Upper lobe of left lung (tissue), 6 donors: ENCODE measurements at regions not wholly inside any gene's neighbourhood (a gene's known extent, or its start where the extent isn't known, plus 50 kb on each side); places are given as distances from the start of the nearest gene placed in this dataset.
A peak's percentile ranks its signal among the peaks of the same experiment; 100 is the strongest.

Experiments used
- ATAC-seq, 2 donors: fragments of 200-7000 bp; cut with Tn5 transposase; one replicate each; pipeline ENCODE4 v1.9.1; 2022; ENCODE audit warnings: mild to moderate bottlenecking in 2 of 2, moderate library complexity in 2 of 2; ENCODE audit not compliant: low FRiP score in 2 of 2
- DNase-seq, 2 donors: peaks; one replicate each; pipeline ENCODE4 v3.0.0-alpha.2; 2019 to 2020
- H3K27ac ChIP-seq, 4 donors: fragments of 200-600 bp; sonication (generic); one replicate each; pipeline ENCODE4 v1.5.1; 2016 to 2019
- H3K27me3 ChIP-seq, 4 donors: fragments of 200-600 bp; sonication (generic); one replicate each; pipeline ENCODE4 v1.5.1; 2017 to 2019
- H3K36me3 ChIP-seq, 4 donors: fragments of 200-600 bp; sonication (generic); one replicate each; pipeline ENCODE4 v1.5.1; 2016 to 2019
- H3K4me1 ChIP-seq, 4 donors: fragments of 200-600 bp; sonication (generic); one replicate each; pipeline ENCODE4 v1.5.1; 2018 to 2019
- H3K4me3 ChIP-seq, 4 donors: fragments of 200-600 bp; sonication (generic); one replicate each; pipeline ENCODE4 v1.5.1; 2017 to 2019; ENCODE audit warnings: mild to moderate bottlenecking in 2 of 4, moderate library complexity in 1 of 4
- H3K9me3 ChIP-seq, 4 donors: fragments of 200-600 bp; sonication (generic); one replicate each; pipeline ENCODE4 v1.5.1; 2018 to 2019
- CTCF ChIP-seq, 6 experiments: fragments of 450-650 bp in 4 of 6; fragments of 200-600 bp in 2 of 6; sonication (generic) in 2 of 6; IDR thresholded peaks; one replicate each; pipeline ENCODE4 v1.5.1; 2016 to 2019; ENCODE audit warnings: antibody characterized with exemption in 6 of 6
- EP300 ChIP-seq, 4 donors: sonication (generic); formaldehyde crosslinking; IDR thresholded peaks; one replicate each; pipeline ENCODE4 v1.5.1; 2017; ENCODE audit warnings: antibody characterized with exemption in 4 of 4, control low read depth in 2 of 4
- POLR2A ChIP-seq, 4 donors: fragments of 450-650 bp; IDR thresholded peaks; one replicate each; pipeline ENCODE4 v1.5.1; 2016 to 2017; ENCODE audit warnings: antibody characterized with exemption in 4 of 4, mild to moderate bottlenecking in 2 of 4
- POLR2AphosphoS5 ChIP-seq, 2 donors: sonication (generic); formaldehyde crosslinking; IDR thresholded peaks; one replicate each; pipeline ENCODE4 v1.5.1; 2017; ENCODE audit warnings: antibody characterized with exemption in 2 of 2
- WGBS, 2 donors: methylation state at CpG; one replicate each; pipeline ENCODE4 v1.1.5; 2017 to 2018; 5-methylcytosine and 5-hydroxymethylcytosine counted together
- donor health status: DM: no; HTN: no; CAD: no; lungs with moderate emphysema.
- donor health status: DM: no; HTN: yes; CAD: no; lungs with severe emphysema.

- Histone ChIP-seq H3K9me3 (peaks cover 0 to 4% (median 2%) of the 10 kb centered on the region in 4 donors), H3K27ac (no peak overlapping the region), H3K36me3 (no peaks in the 10 kb centered on the region), H3K4me1 (no peaks in the 10 kb centered on the region), H3K27me3 (no peaks in the 10 kb centered on the region), H3K4me3 (no peak overlapping the region)
- no peak for TF ChIP-seq POLR2A (IDR thresholded peaks at IDR 0.05)
- TF ChIP-seq POLR2AphosphoS5 (IDR thresholded peaks at IDR 0.05): no peak
- 86 to 91% methylated on average over 3 of the region's 3 CpGs for WGBS, 2 donors
- DNase-seq: no peak
- ATAC-seq: no peak
Observed at GRCh38 chr2:239712755-239713154, 311.9 kb upstream of the HDAC4 start.

- ATAC-seq (peak in 1 of 2 donors; percentile 47), DNase-seq (peak; percentile 5 to 36)
- peaks cover 0 to 4% (median 2%) of the 10 kb centered on the region in 4 donors for H3K9me3 ChIP-seq
- H3K27me3 ChIP-seq: no peaks in the 10 kb centered on the region
- TF ChIP-seq EP300 (IDR thresholded peaks at IDR 0.05): no peak
- no peak overlapping the region for H3K27ac ChIP-seq
- WGBS, 2 donors: 93 to 96% methylated on average over 4 to 5 of the region's 8 CpGs
- no peak overlapping the region for H3K4me3 ChIP-seq
- H3K4me1 ChIP-seq: no peaks in the 10 kb centered on the region
- no peaks in the 10 kb centered on the region for H3K36me3 ChIP-seq
Observed at GRCh38 chr2:239711911-239712570, 311.2 kb upstream of the HDAC4 start.

- no peak for DNase-seq
Observed at GRCh38 chr2:239710953-239711861, 310.4 kb upstream of the HDAC4 start.

GRCh38 chr2:239706367-239706766, 305.5 kb upstream of the HDAC4 start:
- H3K4me1 ChIP-seq: no peaks in the 10 kb centered on the region
- no peaks in the 10 kb centered on the region for H3K27me3 ChIP-seq
- DNase-seq: no peak
- H3K27ac ChIP-seq: no peak overlapping the region
- no peak overlapping the region for H3K4me3 ChIP-seq
- H3K9me3 ChIP-seq: peaks cover 0 to 9% (median 2%) of the 10 kb centered on the region in 4 donors
- ATAC-seq: no peak
- 47 to 74% methylated on average over 8 of the region's 8 CpGs for WGBS, 2 donors
- no peak for TF ChIP-seq CTCF (IDR thresholded peaks at IDR 0.05)
- TF ChIP-seq EP300 (IDR thresholded peaks at IDR 0.05): no peak
- no peak for TF ChIP-seq POLR2A (IDR thresholded peaks at IDR 0.05)
- TF ChIP-seq POLR2AphosphoS5 (IDR thresholded peaks at IDR 0.05): no peak
- H3K36me3 ChIP-seq: no peaks in the 10 kb centered on the region

More at GRCh38 chr2:239710953-239711861, 310.4 kb upstream of the HDAC4 start:
- 51 to 71% methylated on average over 7 of the region's 7 CpGs for whole genome bisulfite sequencing, 2 donors
- H3K4me3 ChIP-seq: no peak overlapping the region
- ATAC-seq: peak in 1 of 2 donors; percentile 10
- H3K27ac ChIP-seq: no peak overlapping the region
- H3K36me3 ChIP-seq: no peaks in the 10 kb centered on the region
- no peaks in the 10 kb centered on the region for H3K4me1 ChIP-seq
- peaks cover 0 to 4% (median 2%) of the 10 kb centered on the region in 4 donors for H3K9me3 ChIP-seq
- no peaks in the 10 kb centered on the region for H3K27me3 ChIP-seq
- TF ChIP-seq CTCF (IDR thresholded peaks at IDR 0.05) (no peak), POLR2A (IDR thresholded peaks at IDR 0.05) (no peak), EP300 (IDR thresholded peaks at IDR 0.05) (no peak), POLR2AphosphoS5 (IDR thresholded peaks at IDR 0.05) (no peak)

- Histone ChIP-seq H3K9me3 (peaks cover 0 to 9% (median 2%) of the 10 kb centered on the region in 4 donors), H3K27ac (no peak overlapping the region), H3K27me3 (no peaks in the 10 kb centered on the region), H3K4me1 (no peaks in the 10 kb centered on the region), H3K36me3 (no peaks in the 10 kb centered on the region), H3K4me3 (no peak overlapping the region)
- ATAC-seq (no peak), DNase-seq (no peak)
- WGBS, 2 donors: 87 to 91% methylated on average over 6 of the region's 6 CpGs
- TF ChIP-seq EP300 (IDR thresholded peaks at IDR 0.05) (no peak), POLR2A (IDR thresholded peaks at IDR 0.05) (no peak), POLR2AphosphoS5 (IDR thresholded peaks at IDR 0.05) (no peak)
Observed at GRCh38 chr2:239704737-239705136, 303.9 kb upstream of the HDAC4 start.

GRCh38 chr2:239703834-239704233, 303.0 kb upstream of the HDAC4 start:
- ATAC-seq (no peak), DNase-seq (no peak)
- TF ChIP-seq POLR2AphosphoS5 (IDR thresholded peaks at IDR 0.05): no peak
- TF ChIP-seq POLR2A (IDR thresholded peaks at IDR 0.05): no peak
- Histone ChIP-seq H3K4me1 (no peaks in the 10 kb centered on the region), H3K27me3 (no peaks in the 10 kb centered on the region), H3K27ac (no peak overlapping the region), H3K4me3 (no peak overlapping the region), H3K36me3 (no peaks in the 10 kb centered on the region), H3K9me3 (peaks cover 0 to 9% (median 2%) of the 10 kb centered on the region in 4 donors)
- 91 to 96% methylated on average over 3 of the region's 3 CpGs for WGBS, 2 donors
